ENCODE measurements at regions not wholly inside any gene's neighbourhood (a gene's known extent, or its start where the extent isn't known, plus 50 kb on each side); places are given as distances from the start of the nearest gene placed in this dataset.

DNA sequence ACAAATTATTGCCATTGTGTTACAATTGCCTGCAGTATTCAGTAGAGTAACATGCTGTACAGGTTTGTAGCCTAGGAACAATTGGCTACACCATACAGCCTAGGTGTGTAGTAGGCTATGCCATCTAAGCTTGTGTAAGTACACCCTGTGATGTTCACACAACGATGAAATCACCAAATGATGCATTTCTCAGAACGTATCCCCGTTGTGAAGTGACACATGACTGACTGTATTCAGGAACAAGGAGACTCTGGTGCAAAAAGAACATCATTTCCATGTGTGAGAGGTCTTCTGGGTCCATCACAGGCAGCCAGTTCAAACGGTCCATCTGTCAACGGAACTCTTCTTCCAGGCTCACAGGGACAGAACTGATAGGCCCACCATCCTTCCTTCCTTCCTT, 263.7 kb downstream of the ANAPC1 start:
- H3K79me1 ChIP-seq (ENCODE audit: low read depth in 1 of 2, low read length in 2 of 2) = no peaks in the 10 kb centered on the region
- dilution Hi-C loops (cut with HindIII; ENCODE audit: low sequenced_read_pairs, unreplicated experiment) = no loop called here
- H3K14ac ChIP-seq (replicated peaks; ENCODE audit: low read depth, low read length) = no peak overlapping the region
- H3K9me1 ChIP-seq (ENCODE audit: insufficient read depth, low read length) = peaks cover 4% of the 10 kb centered on the region
- intact Hi-C loops (cut with micrococcal nuclease) = loop anchor here (5.0 kb wide), 1 partner anchor 37 kb away; no protein-coding TSS in a partner anchor
- no peak overlapping the region for H3K18ac ChIP-seq (ENCODE audit: low read depth, low read length)
- H3K36me3 ChIP-seq (ENCODE audit: control insufficient read depth, insufficient read depth, low read length) = no peaks in the 10 kb centered on the region
- 90% methylated on average over 5 of the region's 5 CpGs; no CpG with 5 or more reads in 1 of the 2 experiments for WGBS, 2 experiments (ENCODE audit: extremely low coverage in 2 of 2, insufficient read length in 1 of 2)
- BruUV-seq (replicated peaks) = no TSS peak
- in situ Hi-C loops (cut with MboI; ENCODE audit: low sequenced_read_pairs) = no loop called here
- H2AK5ac ChIP-seq (ENCODE audit: low read depth, low read length) = no peak overlapping the region
- H4K5ac ChIP-seq (ENCODE audit: low read depth, low read length) = no peak overlapping the region
- H4K20me1 ChIP-seq (ENCODE audit: insufficient read depth, low read length) = no peaks in the 10 kb centered on the region
- DNase-seq (no peak), ATAC-seq (ENCODE audit: low read depth) (no peak)
- CTCF ChIA-PET = no interaction called here
- H3K27me3 ChIP-seq (ENCODE audit: control insufficient read depth, insufficient read depth, low read length) = no peaks in the 10 kb centered on the region; the same call in none of the 2 replicates
- no peaks in the 10 kb centered on the region; the same call in 1 of the 2 replicates for H3K9me3 ChIP-seq (ENCODE audit: control insufficient read depth, insufficient read depth, low read length)
- no peak overlapping the region for H2AFZ ChIP-seq (replicated peaks; ENCODE audit: low read length, poor library complexity)
- no peak overlapping the region for H2BK120ac ChIP-seq (ENCODE audit: low read depth, low read length)
- POLR2A ChIA-PET (ENCODE audit: unreplicated experiment) = no interaction called here
- TF ChIP-seq RFX5 (IDR thresholded peaks at IDR 0.05; ENCODE audit: low read depth, low read length) (no peak), RCOR1 (IDR thresholded peaks at IDR 0.05; ENCODE audit: insufficient replicate concordance, low read length) (no peak), MAZ (IDR thresholded peaks at IDR 0.05; ENCODE audit: borderline replicate concordance, low read depth, low read length) (no peak), FOS (IDR thresholded peaks at IDR 0.05; ENCODE audit: low read depth, low read length) (no peak), BHLHE40 (IDR thresholded peaks at IDR 0.05; ENCODE audit: low read depth, low read length) (no peak)
- TF ChIP-seq, protein P1, sequence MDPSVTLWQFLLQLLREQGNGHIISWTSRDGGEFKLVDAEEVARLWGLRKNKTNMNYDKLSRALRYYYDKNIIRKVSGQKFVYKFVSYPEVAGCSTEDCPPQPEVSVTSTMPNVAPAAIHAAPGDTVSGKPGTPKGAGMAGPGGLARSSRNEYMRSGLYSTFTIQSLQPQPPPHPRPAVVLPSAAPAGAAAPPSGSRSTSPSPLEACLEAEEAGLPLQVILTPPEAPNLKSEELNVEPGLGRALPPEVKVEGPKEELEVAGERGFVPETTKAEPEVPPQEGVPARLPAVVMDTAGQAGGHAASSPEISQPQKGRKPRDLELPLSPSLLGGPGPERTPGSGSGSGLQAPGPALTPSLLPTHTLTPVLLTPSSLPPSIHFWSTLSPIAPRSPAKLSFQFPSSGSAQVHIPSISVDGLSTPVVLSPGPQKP (IDR thresholded peaks at IDR 0.05; ENCODE audit: borderline replicate concordance, low read depth, low read length) = no peak
- TF ChIP-seq, protein P2, sequence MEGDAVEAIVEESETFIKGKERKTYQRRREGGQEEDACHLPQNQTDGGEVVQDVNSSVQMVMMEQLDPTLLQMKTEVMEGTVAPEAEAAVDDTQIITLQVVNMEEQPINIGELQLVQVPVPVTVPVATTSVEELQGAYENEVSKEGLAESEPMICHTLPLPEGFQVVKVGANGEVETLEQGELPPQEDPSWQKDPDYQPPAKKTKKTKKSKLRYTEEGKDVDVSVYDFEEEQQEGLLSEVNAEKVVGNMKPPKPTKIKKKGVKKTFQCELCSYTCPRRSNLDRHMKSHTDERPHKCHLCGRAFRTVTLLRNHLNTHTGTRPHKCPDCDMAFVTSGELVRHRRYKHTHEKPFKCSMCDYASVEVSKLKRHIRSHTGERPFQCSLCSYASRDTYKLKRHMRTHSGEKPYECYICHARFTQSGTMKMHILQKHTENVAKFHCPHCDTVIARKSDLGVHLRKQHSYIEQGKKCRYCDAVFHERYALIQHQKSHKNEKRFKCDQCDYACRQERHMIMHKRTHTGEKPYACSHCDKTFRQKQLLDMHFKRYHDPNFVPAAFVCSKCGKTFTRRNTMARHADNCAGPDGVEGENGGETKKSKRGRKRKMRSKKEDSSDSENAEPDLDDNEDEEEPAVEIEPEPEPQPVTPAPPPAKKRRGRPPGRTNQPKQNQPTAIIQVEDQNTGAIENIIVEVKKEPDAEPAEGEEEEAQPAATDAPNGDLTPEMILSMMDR (conservative IDR thresholded peaks at IDR 0.05; ENCODE audit: low read depth, low read length) = no peak
- TF ChIP-seq, protein P3, sequence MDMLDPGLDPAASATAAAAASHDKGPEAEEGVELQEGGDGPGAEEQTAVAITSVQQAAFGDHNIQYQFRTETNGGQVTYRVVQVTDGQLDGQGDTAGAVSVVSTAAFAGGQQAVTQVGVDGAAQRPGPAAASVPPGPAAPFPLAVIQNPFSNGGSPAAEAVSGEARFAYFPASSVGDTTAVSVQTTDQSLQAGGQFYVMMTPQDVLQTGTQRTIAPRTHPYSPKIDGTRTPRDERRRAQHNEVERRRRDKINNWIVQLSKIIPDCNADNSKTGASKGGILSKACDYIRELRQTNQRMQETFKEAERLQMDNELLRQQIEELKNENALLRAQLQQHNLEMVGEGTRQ (IDR thresholded peaks at IDR 0.05; ENCODE audit: low read depth, low read length) = no peak
- no peak overlapping the region for H3K27ac ChIP-seq (ENCODE audit: insufficient read depth, low read length)
- H4K8ac ChIP-seq (ENCODE audit: low read depth in 2 of 2, low read length in 2 of 2) = no peak overlapping the region
- H2BK5ac ChIP-seq (ENCODE audit: low read depth, low read length, poor library complexity, severe bottlenecking) = no peak overlapping the region
- no peak overlapping the region for H3K23ac ChIP-seq (ENCODE audit: low read depth, low read length)
- H2BK15ac ChIP-seq (ENCODE audit: low read depth, low read length) = no peak overlapping the region
- no peak overlapping the region for H3K4ac ChIP-seq (ENCODE audit: low read depth, low read length)
- no peak overlapping the region for H2AK9ac ChIP-seq (replicated peaks; ENCODE audit: low read depth, low read length, poor library complexity)
- H4K91ac ChIP-seq (ENCODE audit: insufficient read depth, low read depth, low read length) = no peak overlapping the region
- H3K9ac ChIP-seq (ENCODE audit: low read depth, low read length) = no peak overlapping the region
- no peak overlapping the region for H2BK20ac ChIP-seq (ENCODE audit: low read depth, low read length)
- no peak overlapping the region for H3K4me3 ChIP-seq (ENCODE audit: insufficient read depth, low read depth, low read length)
- H3K4me2 ChIP-seq (ENCODE audit: low read depth, low read length) = no peak overlapping the region
- no peak overlapping the region for H3K56ac ChIP-seq (ENCODE audit: extremely low read depth, insufficient read depth, low read length)
- H3K4me1 ChIP-seq (ENCODE audit: control insufficient read depth, insufficient read depth, low read length) = peaks cover 7% of the 10 kb centered on the region; the same call in 1 of the 2 replicates
